GM19351 (cell line): ENCODE measurements at regions not wholly inside any gene's neighbourhood (a gene's known extent, or its start where the extent isn't known, plus 50 kb on each side); places are given as distances from the start of the nearest gene placed in this dataset.
A peak's percentile ranks its signal among the peaks of the same experiment; 100 is the strongest.

Experiments
- ATAC-seq: cut with Tn5 transposase; IDR thresholded peaks from one replicate; pipeline ENCODE4 v1.9.1; 2021; ENCODE audit warnings: mild to moderate bottlenecking, moderate library complexity; ENCODE audit not compliant: unreplicated experiment

DNA sequence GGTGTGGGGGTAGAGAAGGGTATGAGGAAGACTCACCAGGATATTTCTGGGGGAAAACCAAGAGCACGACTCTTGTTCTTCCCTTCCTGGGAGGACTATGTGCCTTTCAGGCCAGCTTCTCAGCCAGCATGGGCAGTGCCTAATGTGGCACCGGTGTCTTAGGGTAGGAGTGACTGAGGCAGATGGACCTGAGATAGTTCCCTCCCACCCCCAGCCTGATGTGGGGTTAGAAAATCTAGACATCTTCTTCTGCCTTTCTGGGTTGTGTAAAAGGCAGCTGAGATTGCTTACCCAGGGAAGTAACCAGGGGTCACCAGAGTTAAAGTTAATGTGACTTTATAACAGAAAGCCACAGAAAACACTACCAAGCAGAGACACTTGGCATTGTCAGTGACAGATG lies 127.3 kb downstream of the TMA16 start:
- ATAC-seq = no peak

DNA sequence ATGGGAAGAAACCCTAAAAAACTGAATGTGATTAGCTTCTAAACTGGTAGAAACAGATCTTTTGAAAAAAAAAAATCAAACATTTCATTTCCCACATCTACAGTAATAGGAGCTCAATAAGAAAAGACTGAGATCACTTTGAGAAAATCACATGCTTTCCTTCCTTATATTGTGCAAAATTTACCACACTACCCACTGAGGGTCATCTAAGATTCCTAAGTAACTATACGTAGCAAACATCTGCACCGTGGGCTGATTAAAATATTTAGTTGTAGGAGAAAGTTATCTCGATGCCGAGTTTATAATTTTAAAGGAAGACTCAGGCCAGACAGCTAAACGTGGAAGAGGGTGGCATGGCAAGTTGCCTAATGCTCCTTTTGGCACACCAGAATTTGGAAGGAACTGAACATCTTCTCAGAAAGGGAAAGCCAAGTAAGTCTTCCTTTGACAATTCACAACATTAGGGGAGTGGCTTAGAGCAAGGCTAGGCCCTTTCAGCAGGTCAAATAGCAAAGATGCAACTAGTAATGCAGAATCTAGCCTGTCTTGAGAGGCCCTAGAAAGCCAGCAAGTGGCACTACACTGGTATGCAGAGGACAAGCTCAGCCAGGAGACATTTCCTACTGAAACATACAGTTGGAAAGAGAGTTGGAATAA lies 128.0 kb downstream of the TMA16 start:
- no peak for ATAC-seq

DNA sequence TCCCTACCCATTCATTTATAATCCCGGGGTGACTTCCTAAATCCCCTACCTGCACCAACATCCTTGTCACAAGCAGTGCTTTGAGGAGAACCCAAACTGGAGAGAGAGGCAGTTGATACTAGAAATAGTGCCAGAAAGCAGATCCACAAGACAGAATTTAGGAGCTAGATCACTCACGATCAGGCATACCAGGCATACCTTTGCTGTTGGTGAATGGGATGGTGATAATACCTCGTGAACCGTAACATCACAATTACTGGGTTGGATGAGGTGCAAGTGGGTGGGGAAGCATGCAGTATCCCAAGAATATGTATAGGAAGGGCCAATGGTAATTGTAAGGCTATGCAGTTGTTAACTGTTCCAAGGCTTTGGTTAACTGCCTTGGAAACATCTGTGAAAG lies 129.3 kb downstream of the TMA16 start:
- no peak for ATAC-seq

DNA sequence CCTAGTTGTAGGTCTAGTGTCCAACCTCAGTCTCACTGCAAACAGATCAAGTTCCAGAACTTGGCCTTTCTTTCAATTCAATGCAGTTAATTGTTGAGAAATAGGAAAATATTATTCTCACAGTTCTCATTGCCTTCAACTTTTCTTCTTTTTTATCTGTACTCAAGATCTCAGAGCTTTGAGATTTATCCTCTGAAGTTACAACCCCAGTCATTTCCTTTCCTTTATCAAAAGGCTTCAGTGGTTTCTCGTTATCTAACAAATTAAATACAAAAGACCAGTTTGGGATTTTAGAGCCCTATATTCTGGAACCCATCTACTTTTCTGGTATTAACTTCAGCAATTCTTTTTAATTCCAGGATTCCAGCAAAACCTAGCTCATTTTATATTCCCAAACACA lies 130.2 kb downstream of the TMA16 start:
- ATAC-seq = no peak

DNA sequence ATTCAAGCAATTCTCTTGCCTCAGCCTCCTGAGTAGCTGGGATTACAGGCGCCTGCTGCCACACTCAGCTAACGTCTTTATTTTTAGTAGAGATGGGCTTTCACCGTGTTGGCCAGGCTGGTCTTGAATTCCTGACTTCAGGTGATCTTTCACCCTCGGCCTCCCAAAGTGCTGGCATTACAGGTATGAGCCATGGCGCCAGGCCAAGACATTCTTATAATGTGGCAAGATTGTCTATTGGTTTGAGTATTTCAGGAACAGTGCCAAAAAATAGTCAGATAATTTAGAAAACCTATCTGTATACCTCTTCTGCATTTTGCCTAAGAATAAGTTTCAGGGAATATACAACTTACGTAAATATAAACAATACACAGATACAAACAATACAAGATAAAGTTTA lies 136.8 kb downstream of the TMA16 start:
- ATAC-seq = no peak

DNA sequence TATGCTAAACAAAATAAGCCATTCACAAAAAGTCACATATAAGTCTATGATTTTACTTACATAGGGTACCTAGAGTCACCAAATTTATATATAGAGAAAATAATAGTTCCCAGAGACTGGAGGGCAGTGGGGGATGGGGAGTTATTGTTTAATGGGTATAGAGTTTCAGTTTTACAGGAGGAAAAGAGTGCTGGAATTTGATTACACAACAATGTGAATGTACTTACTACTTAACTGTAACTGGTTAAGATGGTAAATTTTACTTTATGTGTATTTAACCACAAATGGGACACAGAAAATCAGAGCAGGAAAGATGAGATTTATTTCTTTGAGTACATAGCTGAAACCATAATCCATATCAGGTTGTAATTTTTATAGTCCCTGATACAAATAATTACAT lies 144.4 kb downstream of the TMA16 start:
- no peak for ATAC-seq

DNA sequence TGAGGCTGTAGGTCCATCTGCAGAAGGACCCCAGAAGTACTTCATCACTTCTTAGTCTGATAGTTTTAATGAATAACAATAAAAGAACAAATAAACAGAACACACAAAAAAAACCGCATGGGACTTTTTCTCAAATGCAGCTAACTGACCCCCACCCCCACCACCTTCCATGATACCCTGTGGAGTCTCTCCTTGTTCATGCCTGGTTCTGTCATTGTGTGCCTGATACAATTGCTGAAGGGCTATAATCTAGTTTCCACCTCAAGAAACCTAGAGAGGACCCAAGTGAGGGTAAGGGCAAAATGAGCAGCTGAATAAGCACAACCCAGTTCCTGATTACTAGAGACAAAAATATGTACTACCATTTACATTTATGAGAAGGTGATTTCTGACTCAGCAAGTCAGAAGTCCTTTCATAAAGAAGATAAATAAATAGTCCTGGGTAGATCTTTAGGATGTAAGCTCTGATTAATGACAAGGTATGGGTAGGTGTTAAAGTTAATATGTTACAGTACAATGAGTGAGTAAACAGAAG lies 155.1 kb downstream of the TMA16 start:
- ATAC-seq = no peak

DNA sequence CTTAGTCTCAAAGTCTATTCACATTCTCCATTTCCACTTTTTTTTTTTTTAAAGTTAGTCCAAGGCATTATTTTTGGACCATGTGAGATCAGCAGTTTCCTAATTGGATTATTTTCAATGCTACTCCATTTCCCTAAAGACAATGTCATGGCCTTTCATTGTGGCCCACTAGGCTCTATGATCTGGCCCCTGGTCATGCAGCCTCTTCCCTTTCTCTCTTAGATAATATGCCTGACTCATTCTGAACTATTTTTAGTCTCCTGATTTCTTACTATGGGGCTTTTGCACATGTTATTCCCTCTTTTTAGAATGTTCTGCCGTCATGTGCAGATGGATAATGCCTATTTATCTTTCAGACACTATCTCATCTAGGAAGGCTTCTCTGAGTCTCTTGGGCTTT lies 157.3 kb downstream of the TMA16 start:
- no peak for ATAC-seq

DNA sequence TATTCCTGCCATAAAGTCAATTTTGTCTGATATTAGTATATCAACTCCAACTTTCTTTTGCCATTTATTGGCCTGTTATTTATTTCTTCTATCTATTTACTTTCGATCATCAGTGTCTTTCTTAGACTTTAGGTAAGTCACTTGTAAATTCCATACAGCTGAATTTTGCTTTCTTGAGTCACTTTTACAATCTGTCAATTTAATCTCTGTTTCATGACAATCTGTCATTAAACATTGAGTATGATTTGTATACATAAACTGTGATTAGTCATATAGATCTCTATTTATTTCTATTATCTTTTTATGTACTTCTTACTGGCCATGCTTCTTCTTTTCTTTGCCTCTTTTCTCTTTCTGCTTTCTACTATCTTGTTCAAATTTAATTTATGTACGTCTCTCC lies 160.1 kb downstream of the TMA16 start:
- no peak for ATAC-seq

DNA sequence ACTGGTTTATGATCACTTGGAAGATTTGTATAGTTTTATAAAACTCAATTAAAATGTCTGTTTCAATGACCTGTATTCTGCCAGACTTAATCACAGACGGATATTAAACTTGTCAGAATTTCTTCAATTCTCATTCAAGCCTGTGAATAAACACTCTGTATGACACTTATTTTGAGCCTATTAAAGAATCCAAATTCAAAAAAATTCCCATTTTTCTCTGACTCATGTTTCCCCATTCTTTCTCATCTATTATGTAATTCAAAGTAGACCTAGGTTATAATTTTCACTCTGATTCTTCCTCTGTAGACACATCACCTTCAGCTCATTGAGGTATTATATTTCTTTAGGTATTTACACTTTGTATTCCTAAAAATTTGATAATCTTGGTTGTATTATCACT lies 166.1 kb downstream of the TMA16 start:
- no peak for ATAC-seq

DNA sequence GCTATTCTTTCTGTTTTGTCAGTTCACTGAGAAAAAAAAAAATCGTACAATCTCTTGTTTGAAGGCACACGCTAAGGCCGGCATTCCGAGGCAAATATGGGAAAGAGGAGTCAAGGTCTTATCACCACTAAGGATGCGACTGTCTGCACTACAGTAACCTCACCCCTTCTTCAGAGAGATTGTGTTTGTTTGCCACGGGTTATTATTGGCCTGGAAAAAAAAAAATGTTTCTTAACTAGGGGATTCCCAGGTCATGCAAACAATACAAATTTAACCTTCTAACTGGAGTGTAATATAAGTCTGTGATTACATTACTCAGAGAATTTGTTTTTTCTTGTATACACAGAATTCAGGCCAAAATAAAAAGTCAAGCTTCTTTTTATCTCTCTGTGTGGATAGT lies 168.3 kb downstream of the TMA16 start:
- peak; percentile 36 for ATAC-seq

DNA sequence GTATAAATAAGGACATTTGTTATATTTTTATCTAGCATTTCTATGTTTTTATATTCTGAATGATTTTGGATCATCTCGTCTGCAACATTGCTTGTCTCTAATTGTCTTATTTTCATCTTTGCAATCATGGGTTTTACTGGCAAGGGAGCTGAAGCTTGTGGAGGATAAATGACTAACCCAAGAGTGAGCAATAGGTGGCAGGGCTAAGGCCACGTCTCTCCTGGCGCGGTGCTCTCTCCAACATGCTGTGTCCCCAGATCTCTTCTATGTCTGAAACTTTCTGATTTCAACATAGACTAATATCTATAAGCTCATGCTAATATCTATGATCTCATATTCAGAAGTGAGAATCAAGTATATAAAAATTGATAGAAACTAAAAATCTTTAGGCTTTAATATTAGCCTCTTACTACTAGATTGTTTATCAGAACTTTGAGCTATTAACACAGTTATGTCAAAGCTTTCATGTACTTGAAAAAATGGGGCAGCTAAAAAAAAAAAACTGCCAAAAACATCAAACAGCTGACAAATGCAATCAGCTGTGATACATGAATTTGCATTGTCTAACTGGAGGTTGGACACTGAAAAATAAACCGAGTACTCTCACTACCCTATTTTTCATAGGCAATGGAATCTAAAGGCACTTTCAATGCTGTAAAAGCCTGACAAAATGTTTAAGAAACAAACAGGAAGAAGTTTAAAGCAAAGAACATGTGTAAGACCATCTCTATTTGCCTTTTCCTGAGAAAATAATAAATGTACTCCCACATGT lies 169.2 kb downstream of the TMA16 start:
- peak; percentile 74 for ATAC-seq

DNA sequence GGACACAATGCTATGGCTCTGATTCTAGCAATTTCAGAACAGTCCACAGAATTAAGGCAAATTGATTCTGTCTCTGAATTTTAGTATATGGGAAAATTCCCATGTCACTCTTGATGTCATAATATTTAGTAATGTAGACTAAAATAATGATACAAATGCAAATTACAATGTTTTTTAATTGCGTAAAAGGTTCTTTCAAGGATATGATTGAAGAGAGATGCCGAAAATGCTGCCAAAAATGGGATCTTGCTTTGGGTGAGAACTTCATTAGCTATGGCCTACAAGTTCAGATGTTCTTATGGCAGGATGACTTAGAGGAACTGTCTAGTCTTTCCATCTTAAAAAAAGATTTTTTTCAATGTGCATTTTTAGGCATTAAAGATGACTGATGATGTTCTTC lies 170.6 kb downstream of the TMA16 start:
- ATAC-seq = no peak

DNA sequence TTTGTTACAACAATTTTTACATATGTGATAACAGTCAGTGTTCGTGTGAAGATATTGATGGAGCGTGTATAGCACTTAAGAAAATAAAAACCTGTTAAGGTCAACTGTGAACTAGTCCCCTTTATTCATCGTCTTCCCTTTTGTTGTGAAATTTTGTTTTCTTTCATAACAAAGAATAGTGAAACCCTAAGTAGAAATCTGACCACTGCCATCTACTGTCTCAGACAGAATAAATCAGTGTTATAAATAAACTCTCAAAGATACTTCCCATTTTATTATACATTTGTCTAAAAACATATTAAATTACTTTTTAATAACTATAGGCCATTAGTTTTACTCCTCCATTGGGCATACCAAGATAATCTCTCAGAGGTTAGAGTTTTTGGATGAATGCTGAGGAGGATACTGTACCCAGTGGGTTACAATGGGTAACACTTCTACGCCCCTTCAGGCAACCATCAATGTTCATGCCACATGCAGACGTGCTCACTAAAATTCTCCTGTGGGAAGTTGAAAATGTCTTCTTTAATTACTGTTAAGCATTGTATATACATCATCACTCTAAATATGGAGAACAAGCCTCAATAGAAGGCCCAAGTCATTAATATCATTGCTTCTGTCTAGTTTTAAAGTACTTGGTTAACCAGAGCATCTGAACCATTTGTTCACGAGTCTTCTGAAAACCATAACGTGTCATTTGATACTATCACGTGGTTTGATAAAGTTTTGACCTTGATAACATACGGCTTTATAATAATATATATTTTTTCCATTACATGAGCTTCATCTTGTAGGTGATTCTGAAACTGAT lies 171.2 kb downstream of the TMA16 start:
- ATAC-seq = peak; percentile 38

DNA sequence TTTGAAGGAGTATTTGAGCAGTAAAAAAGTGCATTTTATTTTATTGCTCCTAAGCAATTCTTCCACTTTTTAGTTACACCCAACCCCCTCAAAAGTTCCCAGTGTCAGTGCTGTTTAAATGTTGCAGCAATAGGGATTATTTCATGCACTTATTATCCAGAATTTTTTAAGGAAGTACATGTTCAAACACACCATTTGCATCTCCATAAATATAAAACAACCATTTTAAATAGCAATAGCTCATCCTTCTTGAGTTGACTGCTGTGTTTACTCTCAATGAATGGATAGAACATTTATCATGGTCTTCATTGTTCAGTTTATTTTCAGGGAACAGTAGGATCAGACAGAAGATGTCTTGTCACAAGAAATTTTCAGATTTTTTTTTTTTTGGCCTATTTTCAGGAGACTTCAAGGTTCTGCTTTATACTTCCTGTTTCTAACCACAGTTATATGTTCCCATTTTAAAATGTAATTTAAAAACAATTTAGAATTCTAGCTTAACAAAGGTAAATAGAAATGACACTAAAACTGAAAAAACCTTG lies 171.9 kb downstream of the TMA16 start:
- no peak for ATAC-seq

DNA sequence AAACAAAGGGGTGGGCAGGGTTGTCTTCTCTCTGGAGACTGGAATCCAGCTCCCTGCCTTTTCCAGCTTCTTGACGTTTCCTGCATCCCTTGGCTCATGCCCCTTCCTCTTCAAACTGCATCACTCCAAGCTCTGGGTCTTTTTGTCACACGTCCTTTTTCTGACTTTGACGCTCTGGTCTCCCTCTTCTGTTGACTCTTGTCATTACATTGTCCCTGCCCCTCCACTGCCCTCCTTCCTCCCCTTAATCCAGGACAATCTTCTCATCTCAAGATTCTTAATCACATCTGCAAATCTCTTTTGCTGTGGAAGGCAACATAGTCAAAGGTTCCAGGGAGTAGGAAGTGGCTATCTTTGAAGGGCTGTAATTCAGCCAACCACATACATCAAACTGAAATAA lies 178.3 kb downstream of the TMA16 start:
- peak; percentile 46 for ATAC-seq

DNA sequence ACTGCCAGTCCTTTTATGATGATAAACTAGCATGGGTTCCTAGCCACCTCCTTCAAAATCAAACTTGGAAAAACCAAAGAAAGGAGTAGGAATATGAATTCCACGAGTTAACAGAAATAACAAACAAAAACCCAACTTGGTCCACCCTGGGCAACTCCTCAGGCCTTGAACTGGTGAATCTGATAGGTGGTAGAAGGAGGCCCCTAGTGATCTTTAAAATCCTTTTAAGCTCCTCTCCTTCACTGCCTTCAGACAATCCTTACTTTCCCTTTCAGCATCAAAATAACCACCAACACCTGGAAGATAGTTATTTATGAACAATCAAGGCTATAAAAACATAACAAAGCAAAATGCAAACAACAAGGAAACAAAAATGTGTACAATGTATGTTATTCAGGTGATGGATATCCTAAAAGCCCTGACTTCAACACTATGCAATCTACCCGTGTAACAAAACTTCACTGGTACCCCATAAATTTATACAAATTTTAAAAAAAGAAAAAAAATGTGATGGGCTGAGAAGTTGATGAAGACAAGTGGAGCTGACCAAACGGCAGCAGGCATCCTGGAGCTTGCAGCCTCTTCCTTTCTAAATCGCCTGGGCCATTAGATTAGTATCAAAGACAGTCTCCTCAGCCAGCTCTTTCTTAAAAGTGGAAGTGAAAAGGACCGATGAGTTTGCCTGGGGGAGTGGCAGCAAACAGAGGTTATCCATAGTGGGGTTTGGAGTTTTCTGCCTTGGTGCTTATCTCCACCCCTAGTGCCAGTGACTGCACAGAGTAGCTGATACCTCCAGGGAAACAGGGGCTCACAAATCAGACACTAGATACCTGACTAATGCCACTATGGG lies 179.6 kb downstream of the TMA16 start:
- peak; percentile 55 for ATAC-seq

DNA sequence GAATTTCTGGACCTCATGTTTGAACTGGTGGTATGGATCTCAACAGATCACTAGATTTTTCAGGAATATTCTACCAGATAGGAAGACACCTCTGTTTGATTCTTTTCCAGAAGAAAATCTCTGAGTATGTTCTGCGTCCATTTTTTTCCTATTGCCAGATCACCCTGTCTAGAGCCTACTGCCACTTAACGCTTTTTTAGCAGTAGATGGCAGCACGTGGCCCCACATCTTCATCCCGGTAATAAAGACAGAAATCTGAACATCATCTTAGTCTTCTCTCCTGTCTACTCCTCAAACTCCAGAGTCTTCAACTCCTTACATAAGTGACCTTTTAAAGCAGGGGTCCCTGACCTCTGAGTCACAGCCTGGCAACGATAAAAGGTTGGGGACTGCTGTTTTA lies 184.7 kb downstream of the TMA16 start:
- ATAC-seq = peak; percentile 50

DNA sequence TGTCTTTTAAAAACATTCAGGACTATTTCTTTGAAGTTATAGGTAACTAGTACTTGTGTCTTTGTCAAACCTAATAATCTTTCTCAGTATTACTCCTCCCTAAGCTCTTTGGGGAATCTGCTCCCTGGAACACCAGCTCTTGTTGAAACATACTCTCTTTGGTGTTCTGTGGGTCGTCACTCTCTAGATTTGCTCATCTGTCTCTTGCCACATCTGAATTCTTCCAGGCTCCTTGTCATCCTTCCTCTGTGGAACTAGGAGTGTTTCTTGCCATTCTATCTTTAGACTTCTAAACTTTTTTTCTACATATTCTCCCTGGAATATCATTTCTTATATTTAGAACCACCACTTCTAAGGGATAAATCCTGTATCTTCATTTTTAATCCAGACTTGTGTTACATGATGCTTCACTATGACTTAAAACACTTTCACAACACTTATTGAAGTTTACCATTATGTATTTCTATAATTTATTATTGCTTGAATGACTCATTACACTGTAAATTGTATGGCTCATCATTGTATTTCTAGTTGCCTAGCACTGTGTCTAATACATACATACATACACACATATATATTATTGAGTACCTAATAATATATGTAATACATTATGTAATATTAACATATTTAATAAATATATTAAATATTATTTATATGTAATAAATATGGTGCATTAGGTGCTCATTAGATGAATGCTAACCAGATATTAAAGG lies 186.1 kb downstream of the TMA16 start:
- ATAC-seq = no peak
